Stimulated activated naive CD8-positive, alpha-beta T cell treated with anti-CD3 and anti-CD28 coated beads, Interleukin-15, Interleukin-2, amounts not matched to agents 100 U/mL and 50 U/mL, for 24 hours (primary cell): ENCODE measurements at regions not wholly inside any gene's neighbourhood (a gene's known extent, or its start where the extent isn't known, plus 50 kb on each side); places are given as distances from the start of the nearest gene placed in this dataset.
A peak's percentile ranks its signal among the peaks of the same experiment; 100 is the strongest.
"Not testable (repeated sequence)": the region's sequence is repeated elsewhere in the genome, so short reads cannot be mapped to it uniquely, and the experiment has no call there.

Source experiments
- ATAC-seq: fragments of 150-1000 bp; cut with Tn5 transposase; one replicate; pipeline ENCODE4 v1.10.0; 2021
- DNase-seq: peaks from one replicate; pipeline ENCODE4 v3.0.0; 2021

DNA sequence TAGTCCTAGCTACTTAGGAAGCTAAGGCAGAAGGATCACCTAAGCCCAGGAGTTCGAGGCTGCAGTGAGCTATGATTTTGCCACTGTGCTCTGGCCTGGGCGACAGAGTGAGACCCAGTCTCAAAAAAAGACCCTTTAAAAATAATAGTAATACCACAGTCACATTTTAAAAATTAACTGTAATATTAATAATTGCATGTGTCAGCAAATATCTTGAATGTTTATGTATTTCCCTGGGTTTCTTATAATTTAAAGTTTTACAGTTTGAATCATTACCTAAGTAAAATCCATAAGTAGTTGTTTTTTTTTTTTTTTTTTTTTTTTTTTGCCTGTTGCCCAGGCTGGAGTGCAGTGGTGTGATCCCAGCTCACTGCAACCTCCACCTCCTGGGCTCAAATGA is 69.2 kb downstream of the LYZL2 start:
- no peak for DNase-seq
- no peak for ATAC-seq

DNA sequence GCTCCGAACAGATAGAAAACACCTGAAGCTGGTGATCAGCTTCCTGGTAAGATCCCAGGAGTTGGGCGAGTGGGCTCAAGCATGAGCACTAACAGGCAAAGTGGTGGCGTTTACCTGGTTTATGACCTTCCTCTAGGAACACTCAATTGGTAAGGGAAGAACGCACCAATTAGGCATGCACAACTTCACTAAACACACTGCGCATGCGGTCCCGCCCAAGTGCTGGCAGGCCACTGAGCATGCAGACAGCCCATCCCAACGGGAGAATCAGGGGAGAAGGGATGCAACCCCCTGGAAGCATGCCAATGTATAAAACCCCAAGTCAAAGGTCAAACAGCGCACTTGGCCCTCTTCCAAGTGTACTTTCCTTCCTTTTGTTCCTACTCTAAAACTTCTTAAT is 70.4 kb downstream of the LYZL2 start:
- ATAC-seq: no peak
- no peak for DNase-seq

DNA sequence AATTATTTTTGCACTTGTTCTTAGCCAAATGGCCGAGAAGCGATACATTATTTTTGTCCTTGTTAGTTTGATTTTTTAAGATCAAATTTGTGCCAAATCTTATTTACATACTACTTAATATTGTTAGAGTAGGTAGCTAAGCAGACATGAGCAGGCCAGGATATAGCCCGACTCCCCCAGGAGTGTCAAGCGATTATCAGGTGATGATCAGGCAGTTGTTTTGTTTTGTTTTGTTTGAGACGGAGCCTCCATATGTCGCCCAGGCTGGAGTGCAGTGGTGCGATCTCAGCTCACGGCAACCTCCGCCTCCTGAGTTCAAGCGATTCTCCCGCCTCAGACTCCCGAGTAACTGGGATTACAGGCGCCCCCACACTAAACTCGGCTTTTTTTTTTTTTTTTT is 71.1 kb downstream of the LYZL2 start:
- no peak for DNase-seq
- ATAC-seq: no peak

DNA sequence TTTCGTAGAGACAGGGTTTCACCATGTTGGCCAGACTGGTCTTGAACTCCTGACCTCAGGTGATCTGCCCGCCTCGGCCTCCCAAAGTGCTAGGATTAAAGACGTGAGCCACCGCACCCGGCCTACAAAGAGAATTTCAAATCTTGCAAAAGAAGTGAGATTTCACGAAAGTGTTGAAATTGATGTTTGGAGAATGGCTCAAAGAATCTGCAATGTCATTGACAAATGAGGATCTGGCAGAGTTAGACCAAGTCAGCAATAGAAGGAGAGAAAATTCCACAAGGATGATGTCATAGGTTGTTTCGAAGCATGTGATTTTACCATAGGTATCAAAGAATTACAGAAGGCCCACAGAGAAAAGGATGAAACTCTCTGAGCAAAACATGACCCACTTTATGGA is 71.7 kb downstream of the LYZL2 start:
- no peak for DNase-seq

DNA sequence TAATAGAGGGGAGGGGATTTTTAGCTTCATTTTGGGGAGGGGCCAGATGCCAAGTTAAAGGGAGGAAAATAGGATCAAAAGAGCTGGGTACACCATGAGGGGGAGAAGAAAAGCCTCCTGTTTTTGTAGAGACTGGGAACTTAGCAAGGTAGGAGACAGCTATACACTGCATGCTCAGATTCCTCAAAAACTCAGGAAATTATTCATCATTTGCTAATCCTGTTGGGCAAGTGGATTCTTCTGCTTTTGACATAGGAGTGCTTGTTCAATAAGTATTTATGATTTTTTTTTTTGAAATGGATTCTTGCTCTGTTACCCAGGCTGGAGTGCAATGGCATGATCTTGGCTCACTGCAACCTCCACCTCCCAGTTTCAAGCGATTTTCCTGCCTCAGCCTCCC is 73.4 kb downstream of the LYZL2 start:
- no peak for ATAC-seq
- no peak for DNase-seq

More for the DNA sequence above, 71.7 kb downstream of the LYZL2 start:
- no peak for ATAC-seq

DNA sequence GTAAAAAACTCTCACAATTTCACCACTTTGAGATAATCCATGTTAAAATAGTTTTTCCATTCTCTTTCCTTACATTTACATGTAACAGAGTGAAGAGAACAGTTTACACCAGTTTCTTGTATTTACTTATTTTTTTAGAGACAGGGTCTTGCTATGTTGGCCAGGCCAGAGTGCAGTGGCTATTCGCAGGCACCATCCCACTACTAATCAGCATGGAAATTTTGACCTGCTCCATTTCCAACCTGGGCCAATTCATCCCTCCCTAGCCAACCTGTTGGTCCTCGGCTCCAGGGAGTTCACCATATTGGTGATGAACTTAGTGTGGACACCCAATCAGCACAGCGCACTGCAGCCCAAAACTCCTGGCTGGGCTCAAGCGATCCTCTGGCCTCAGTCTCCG is 74.1 kb downstream of the LYZL2 start:
- ATAC-seq (no peak), DNase-seq (no peak)

DNA sequence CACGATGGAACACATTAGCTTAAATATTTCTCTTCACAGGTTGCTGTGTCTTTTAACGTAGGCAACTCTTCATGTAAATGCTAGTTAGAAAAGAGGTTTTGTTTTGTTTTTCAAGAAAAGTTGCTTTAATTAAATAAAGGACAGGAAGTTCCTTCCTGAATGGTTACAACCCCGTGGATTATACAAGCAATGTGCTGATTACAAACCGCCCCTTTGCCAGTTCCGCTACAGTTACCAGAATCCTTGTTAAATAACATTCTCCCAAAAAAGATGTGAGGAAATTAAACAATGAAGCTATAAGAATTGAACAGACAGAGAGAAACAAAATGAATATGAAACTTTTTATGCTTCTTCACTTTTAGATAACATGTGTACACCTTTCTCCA is 75.1 kb downstream of the LYZL2 start:
- ATAC-seq (no peak), DNase-seq (no peak)

DNA sequence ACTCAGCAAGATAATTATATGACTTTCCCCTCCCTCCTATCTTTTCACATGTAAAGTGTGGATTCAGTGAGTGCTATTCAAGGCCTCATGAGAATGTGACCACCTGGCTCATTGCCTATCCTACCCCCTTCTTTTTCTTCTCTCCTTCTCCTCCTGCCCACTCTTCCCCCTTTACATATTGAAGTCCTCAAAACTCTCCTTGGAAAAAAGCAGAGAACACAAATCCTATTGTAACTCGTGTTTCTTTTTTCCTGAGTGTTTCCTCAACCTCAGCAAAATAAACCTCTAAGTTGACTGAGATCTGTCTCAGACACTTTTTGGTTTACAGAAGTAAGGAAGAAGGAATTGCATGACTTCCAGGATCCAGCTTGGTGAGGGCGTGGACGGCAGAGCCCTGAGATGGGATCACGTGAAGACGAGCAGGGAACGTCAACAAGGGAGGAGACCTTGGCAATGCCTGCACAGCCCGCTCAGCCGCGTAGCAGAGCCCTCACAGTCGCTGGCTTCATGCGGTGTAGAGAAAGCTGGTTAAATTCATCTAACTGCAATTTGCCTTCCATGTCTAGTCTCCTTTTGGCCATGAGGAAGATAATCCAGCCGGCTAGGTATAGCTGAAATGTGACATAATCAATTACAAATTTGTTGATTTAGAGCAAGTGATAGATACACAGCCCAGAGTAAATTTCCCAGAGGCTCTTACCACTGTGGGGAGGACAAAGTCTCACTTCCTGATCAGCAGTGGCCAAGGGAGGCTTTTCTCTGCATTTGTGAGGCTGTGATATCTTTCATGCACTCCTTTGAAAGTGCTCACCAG is 75.7 kb downstream of the LYZL2 start:
- no peak for ATAC-seq
- no peak for DNase-seq

DNA sequence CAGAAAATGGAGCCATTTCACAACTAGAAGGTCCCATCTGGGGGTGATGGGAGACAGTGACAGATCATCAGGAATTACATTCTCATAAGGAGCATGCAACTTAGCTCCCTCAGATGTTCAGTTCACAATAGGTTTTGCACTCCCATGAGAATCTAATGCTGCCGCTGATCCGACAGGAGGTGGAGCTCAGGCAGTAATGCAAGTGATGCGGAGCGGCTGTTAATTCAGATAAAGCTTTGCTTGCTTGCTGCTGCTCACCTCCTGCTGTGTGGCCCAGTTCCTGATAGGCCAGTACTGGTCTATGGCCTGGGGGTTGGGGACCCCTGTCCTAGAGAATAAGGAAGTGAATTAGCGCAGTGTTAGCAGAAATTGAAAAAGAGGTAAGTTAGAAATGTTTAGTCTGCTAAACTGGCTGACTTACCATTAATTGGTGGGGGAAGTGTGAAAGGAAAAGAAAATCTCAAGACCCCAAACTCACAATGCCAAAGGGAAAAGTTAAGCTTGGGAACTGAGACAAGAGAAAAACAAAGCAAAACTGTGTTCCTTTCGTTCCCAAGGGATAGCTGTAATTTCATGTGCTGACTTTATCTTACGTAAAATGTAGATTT is 76.4 kb downstream of the LYZL2 start:
- no peak for ATAC-seq
- DNase-seq: no peak

DNA sequence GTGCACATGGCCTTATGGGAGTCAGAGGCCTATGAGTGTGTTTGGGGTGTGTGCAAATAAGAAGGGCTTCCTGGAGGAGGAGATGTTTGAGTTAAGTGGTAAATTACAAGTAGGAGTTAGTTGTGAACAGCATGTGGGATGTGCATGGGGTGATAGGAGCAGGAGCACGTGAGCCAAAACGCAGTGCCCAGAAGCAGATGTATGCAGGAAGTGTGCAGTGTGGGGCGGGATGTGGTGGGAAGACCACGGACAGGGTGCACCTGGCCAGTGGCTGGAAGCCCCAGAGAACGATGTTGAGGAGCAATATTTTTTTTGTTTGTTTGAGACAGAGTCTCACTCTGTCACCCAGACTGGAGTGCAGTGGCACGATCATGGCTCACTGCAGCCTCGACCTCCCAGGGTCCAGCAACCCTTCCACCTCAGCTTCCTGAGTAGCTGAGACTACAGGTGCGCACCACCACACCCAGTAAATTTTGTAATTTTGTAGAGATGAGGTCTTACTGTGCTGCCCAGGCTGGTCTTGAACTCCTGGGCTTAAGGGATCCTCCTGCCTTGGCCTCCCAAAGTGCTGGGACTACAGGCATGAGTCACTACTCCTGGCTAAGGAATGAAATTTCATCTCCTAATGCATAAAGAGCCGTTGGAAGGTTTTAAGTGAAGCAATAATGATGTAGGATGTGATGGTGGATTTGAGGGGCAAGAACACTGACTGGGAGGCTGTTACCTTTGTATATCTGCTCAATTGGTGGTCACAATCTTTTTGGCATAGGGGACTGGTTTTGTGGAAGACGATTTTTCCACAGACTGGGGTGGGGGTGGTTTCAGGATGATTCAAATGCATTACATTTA is 78.4 kb downstream of the LYZL2 start:
- ATAC-seq (no peak), DNase-seq (no peak)

DNA sequence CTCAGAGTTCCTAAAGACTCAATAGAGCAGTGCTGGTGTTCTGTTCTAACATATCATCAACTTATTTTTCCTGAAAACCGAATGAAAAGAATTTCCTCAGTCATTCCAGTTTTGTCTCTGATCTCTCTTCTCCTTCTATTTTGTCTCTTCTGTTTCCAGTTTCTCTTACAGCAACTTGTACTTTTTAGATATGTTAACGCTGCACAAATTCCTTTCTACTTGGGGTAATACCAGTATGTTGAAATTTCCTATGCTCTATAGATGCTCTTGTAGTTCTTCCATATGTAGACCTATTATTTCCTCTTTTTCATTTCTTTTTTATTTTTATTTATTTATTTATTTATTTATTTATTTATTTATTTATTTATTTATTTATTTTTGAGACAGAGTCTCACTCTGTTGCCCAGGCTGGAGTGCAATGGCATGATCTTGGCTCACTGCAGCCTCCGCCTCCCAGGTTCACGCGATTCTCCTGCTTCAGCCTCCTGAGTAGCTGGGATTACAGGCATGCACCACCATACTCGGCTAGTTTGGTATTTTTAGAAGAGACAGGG is 80.3 kb downstream of the LYZL2 start:
- not testable (repeated sequence) for DNase-seq, ATAC-seq

DNA sequence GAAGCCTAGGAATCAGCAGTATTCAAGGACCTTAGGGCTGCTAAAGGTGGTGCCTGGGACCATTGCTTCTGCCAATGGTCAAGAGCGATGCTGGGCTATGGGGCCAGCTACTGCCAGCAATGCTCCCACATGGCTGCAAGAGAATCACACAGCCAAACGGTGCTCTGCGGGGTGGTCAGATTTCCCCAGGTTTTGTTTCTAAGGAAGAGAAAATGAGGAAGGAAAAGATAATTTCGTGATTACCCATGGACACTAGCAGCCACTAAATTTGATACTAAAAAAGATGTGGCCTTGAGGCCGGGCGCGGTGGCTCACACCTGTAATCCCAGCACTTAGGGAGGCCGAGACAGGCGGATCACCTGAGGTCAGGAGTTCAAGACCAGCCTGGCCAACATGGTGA is 83.0 kb downstream of the LYZL2 start:
- DNase-seq: no peak
- no peak for ATAC-seq

DNA sequence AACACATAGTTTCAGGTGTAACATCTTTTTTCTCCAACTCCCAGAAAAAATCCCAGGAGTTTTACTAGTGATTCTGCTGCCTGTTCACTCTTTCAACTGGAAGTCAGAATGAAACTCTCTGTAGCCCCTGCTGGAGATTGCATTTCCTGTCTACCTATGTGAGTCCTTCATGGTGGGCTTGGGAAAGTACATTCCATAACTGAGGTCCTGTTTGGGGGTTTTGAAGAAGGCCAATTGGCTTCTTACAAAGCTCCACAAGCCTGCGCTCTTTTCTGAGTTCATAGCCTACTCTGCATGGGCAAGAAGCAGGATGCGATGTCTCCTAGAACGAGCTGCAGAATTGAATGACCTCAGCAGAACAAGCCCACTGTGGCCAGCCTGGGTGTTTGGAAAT is 86.7 kb downstream of the LYZL2 start:
- DNase-seq: no peak
- no peak for ATAC-seq

DNA sequence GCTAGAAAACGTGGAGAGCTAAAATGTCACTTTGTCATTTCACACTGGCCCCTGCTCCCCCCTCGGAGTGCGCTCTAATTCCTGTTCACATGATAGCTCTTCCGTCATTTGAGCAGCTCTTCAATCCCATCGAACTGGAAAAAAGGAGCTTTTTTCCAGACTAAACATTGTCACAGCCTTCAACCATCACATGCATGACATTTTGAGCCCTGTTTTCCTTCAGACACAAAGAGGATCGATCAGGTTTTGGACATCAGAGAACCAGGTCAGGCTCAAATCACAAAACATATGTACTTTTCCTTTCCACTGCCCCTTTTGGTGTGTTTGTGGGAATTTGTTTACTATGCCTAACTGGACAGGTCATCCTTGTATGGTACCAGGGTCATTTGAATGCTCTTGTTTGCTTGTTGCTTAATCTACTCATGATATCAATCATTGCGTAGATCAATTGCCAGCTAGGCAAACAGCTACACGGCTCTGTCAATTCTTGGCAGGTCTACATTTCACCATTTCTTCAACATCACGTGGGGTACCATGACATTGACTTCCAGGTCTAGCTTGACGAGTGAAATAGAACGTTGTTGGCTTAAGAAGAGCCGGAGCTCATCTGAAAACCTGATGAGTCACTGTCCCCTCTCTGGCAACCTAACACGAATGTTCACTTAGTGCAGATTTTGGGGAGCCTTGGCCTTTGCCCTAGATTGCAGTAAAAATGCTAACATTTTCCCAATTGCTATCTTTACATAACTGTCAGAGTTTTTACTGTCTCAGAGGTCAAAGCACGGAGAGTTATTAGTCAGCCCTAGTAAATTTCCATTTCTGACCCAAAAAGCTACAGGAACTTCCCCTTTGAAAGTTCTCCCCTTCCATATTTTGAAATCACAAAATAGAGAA is 87.3 kb downstream of the LYZL2 start:
- ATAC-seq (peak; percentile 70), DNase-seq (no peak)

DNA sequence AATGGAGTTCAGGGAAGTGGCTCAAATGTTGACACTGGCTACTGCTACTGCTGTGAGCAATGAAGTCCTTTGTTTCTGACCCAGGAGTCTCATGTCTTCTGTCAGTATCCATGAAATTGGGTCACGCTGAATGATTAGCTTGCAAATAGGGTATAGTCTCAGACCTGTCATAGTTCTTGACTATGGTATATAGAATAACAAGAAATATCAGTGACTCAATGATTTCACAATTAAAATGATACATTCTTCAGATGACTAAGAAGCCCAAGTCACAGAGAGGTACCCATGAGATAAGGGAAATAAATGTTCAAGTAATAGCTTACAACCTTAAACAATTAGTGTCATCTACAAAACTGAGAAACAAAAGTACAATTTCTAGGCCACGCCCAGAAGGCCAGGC is 89.3 kb downstream of the LYZL2 start:
- DNase-seq (no peak), ATAC-seq (peak; percentile 58)

DNA sequence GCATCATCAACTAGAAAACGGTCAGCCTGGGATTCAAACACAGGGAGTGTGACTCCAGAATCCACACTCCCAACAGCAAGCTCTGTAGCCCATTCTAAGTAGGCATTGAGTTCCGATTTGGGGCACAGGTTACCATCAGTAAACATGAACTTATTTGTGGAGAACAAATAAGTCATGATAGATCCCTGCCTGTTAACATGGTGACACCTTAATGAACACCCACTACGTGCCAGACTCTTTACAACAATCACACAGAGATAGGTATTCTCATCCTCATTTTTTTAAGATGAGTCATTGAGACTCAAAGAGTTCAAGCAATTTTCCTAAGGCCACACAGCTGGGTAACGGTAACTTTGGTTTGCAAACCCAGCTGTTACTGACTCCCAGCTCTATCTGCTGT is 91.5 kb downstream of the LYZL2 start:
- ATAC-seq (no peak), DNase-seq (no peak)

DNA sequence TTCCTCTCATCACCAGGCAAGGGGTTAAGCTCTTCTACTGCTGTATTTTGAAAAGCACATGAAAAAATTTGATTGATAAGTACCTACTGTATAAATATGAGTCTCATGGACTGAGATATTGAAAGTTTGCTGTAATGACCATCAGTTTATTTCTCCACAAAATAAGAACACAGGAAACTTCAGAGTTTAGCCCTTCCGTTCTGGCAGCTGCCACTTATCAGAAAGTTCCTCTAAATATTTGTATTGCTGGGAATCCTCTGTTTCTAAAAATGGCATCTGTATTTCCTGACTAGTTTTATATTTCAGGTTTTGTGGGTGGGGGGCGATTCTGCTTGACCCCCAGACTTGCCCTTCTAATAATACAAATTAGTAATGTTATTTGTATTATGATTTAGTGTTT is 92.0 kb downstream of the LYZL2 start:
- ATAC-seq (no peak), DNase-seq (no peak)

DNA sequence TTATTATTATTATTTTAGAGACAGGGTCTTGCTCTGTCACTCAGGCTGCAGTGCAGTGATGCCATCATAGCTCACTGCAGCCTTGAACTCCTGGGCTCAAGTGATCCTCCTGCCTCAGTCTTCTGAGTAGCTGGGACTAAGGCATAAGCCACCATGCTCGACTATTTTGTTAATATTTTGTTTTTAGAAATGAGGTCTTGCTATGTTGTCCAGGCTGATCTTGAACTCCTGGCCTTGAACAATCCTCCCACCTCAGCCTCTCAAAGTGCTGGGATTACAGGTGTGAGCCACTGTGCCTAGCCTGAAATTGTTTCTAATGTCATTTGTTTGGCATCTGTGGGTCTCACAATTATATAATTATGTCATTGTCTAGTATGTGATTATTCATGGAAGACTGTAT is 92.4 kb downstream of the LYZL2 start:
- DNase-seq, ATAC-seq: not testable (repeated sequence)

DNA sequence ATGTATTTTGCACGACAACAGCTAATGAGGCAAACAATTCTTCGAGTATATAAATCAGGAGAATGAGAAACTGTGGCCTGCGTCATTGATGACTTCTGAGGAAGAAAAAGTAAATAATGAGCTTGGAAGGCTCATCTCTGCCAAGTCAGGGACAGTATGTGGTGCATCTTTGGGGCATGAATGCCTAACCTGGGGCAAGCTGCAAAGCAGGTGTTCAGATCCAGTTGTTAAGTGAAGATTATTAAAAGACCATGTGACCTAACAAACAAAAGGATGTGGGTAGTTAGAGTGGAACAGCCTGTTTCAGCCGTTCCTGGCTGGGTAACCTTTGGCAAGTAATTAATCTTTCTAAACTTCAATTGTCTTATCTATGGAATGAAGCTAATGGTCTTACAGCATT is 93.0 kb downstream of the LYZL2 start:
- no peak for ATAC-seq

DNA sequence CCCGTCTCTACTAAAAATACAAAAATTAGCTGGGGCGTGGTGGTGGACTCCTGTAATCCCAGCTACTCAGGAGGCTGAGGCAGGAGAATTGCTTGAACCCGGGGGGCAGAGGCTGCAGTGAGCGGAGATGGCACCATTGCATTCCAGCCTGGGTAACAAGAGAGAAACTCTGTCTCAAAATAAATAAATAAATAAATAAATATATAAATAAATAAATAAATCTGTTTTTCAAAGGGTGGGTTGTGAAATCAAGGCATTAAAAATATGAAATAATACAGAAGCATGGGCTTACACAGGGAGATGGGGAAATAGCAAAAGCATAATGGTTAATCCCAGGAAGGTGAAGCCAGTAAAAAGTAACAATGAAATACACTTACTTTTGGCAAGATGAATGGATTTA is 93.9 kb downstream of the LYZL2 start:
- ATAC-seq (no peak), DNase-seq (no peak)

More for the DNA sequence above, 93.0 kb downstream of the LYZL2 start:
- DNase-seq: no peak

DNA sequence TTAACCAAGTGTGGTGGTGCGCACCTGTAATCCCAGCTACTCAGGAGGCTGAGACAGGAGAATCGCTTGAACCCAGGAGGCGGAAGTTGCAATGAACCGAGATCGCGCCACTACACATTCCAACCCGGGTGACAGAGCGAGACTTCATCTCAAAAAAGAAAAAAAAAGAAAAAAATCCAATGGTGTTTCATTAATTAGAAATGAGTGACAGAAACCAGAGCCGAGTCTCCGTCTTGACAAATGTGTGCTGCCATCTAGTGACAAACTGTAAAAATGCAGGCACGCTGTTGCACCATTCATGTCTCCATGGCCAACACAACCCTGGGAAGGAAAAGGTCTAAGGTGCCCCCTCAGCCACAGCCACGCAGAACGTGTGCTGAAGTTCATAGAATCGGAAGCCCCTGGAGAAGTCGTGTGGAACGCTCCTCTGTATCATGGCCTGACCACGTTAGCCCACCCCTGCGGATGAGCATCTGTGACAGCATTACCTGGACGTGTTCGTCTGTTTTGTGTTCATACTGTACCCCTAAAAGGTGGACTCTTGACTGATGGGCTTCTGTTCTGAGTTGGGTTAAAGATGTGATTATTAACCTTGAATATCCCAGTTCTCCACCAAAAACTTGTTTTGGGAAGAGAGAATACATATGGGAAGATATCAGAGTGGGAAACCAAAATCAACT is 94.9 kb downstream of the LYZL2 start:
- ATAC-seq (peak; percentile 67), DNase-seq (peak; percentile 70)
